ENCODE measurements at regions not wholly inside any gene's neighbourhood (a gene's known extent, or its start where the extent isn't known, plus 50 kb on each side); places are given as distances from the start of the nearest gene placed in this dataset.

DNA sequence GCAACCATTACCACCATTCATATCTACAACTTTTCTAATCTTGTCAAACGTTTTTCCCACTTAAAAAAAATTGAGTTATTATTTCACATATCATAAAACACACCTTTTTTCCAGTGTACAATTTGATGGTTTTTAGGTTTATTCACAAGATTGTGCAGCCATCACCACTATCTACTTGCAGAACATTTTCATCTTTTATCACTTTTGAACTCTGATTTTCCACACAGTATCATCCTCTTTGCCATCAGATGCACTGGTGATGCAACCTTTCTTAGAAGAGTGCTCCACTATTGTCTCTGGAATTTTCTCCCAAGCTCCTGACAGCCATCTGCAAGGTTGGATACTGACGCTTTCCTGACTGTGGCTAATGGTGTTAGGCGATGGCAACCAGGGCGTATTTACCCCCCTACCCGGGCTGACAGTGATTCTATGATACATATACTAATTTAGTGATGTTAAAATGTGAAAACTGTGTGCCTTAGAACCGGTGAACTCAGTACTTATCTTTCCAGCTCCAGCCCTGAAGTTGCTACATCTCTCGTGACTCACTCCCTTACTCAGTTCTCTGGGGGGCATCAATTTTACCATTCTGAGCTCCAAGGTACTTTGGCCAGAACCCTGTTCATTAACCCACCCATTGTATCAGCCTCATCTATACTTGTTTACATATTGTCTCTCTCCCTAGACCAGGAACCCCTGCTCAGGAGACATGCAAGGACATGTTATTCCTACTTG, 105.4 kb upstream of the SPRED2 start:
- no peak overlapping the region for H3K27ac ChIP-seq (ENCODE audit: low read length in 2 of 2)
- peaks cover 0 to 9% (median 2%) of the 10 kb centered on the region in 4 experiments for H3K27me3 ChIP-seq (replicated peaks in 1 of 4; ENCODE audit: control extremely low read depth in 1 of 4, control insufficient read depth in 3 of 4, insufficient read depth in 4 of 4, low read length in 3 of 4)
- no peaks in the 10 kb centered on the region for H3K9me3 ChIP-seq (ENCODE audit: control extremely low read depth in 1 of 3, control insufficient read depth in 2 of 3, insufficient read depth in 1 of 3, low read length in 2 of 3)
- ChIA-PET POLR2A (no interaction called here), CTCF (no interaction called here)
- no peak overlapping the region for H3K4me3 ChIP-seq (ENCODE audit: control extremely low read depth in 1 of 5, extremely low read depth in 1 of 5, insufficient read depth in 1 of 5, low read depth in 2 of 5, low read length in 4 of 5)
- intact Hi-C loops (cut with micrococcal nuclease), result no loop called here
- H3K36me3 ChIP-seq (replicated peaks in 1 of 2; ENCODE audit: control extremely low read depth in 1 of 2, control insufficient read depth in 1 of 2, extremely low read depth in 1 of 2, insufficient read depth in 2 of 2, low read length in 1 of 2), result no peaks in the 10 kb centered on the region
- no peaks in the 10 kb centered on the region for H3K79me2 ChIP-seq (ENCODE audit: control insufficient read depth, insufficient read depth, low read length)
- Mint-ChIP-seq H3K27me3 (peaks cover 23% of the 10 kb centered on the region), H3K27ac (no peak overlapping the region), H3K9me3 (ENCODE audit: insufficient read depth) (no peaks in the 10 kb centered on the region), H3K4me1 (peaks cover 3% of the 10 kb centered on the region), H3K4me3 (no peak overlapping the region)
- WGBS (ENCODE audit: insufficient coverage), result 89% methylated on average over 1 of the region's 7 CpGs
- TF ChIP-seq EZH2 (IDR thresholded peaks at IDR 0.05; ENCODE audit: borderline replicate concordance, insufficient read depth, low read depth, low read length, poor library complexity, severe bottlenecking), result no peak
- TF ChIP-seq, protein P1, sequence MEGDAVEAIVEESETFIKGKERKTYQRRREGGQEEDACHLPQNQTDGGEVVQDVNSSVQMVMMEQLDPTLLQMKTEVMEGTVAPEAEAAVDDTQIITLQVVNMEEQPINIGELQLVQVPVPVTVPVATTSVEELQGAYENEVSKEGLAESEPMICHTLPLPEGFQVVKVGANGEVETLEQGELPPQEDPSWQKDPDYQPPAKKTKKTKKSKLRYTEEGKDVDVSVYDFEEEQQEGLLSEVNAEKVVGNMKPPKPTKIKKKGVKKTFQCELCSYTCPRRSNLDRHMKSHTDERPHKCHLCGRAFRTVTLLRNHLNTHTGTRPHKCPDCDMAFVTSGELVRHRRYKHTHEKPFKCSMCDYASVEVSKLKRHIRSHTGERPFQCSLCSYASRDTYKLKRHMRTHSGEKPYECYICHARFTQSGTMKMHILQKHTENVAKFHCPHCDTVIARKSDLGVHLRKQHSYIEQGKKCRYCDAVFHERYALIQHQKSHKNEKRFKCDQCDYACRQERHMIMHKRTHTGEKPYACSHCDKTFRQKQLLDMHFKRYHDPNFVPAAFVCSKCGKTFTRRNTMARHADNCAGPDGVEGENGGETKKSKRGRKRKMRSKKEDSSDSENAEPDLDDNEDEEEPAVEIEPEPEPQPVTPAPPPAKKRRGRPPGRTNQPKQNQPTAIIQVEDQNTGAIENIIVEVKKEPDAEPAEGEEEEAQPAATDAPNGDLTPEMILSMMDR (IDR thresholded peaks at IDR 0.05), result no peak
- no peak for ATAC-seq (ENCODE audit: low read depth)
- no peak overlapping the region for H3K9ac ChIP-seq (ENCODE audit: low read length)
- H3K4me2 ChIP-seq (replicated peaks; ENCODE audit: low read depth, low read length, poor library complexity, severe bottlenecking), result no peak overlapping the region
- no peak for DNase-seq
- H4K20me1 ChIP-seq (ENCODE audit: control insufficient read depth, insufficient read depth, low read length, poor library complexity, severe bottlenecking), result no peaks in the 10 kb centered on the region
- H2AFZ ChIP-seq (ENCODE audit: insufficient read depth, low read depth, low read length, poor library complexity, severe bottlenecking), result no peak overlapping the region
- no peaks in the 10 kb centered on the region for H3K4me1 ChIP-seq (ENCODE audit: control insufficient read depth in 2 of 2, insufficient read depth in 2 of 2, low read length in 2 of 2)

GRCh38 chr2:65536596-65536995, 104.2 kb upstream of the SPRED2 start:
- no peak overlapping the region for H3K4me3 Mint-ChIP-seq

More at GRCh38 chr2:65536596-65536995, 104.2 kb upstream of the SPRED2 start:
- intact Hi-C loops (cut with micrococcal nuclease), result no loop called here
- no peak overlapping the region for H3K27ac Mint-ChIP-seq
- no peak overlapping the region for H3K27ac ChIP-seq (ENCODE audit: low read length in 2 of 2)
- H3K27me3 ChIP-seq (replicated peaks in 1 of 4; ENCODE audit: control extremely low read depth in 1 of 4, control insufficient read depth in 3 of 4, insufficient read depth in 4 of 4, low read length in 3 of 4), result peaks cover 0 to 9% (median 2%) of the 10 kb centered on the region in 4 experiments
- DNase-seq (no peak), ATAC-seq (ENCODE audit: low read depth) (peak; percentile 41)
- no peak overlapping the region for H3K9ac ChIP-seq (ENCODE audit: low read length)
- H3K9me3 Mint-ChIP-seq (ENCODE audit: insufficient read depth), result no peaks in the 10 kb centered on the region
- ChIA-PET POLR2A (no interaction called here), CTCF (no interaction called here)
- H2AFZ ChIP-seq (ENCODE audit: insufficient read depth, low read depth, low read length, poor library complexity, severe bottlenecking), result no peak overlapping the region
- peaks cover 3% of the 10 kb centered on the region for H3K4me1 Mint-ChIP-seq
- peaks cover 23% of the 10 kb centered on the region for H3K27me3 Mint-ChIP-seq
- 80% methylated on average over 1 of the region's 4 CpGs for WGBS (ENCODE audit: insufficient coverage)
- H3K4me2 ChIP-seq (replicated peaks; ENCODE audit: low read depth, low read length, poor library complexity, severe bottlenecking), result no peak overlapping the region
- H4K20me1 ChIP-seq (ENCODE audit: control insufficient read depth, insufficient read depth, low read length, poor library complexity, severe bottlenecking), result no peaks in the 10 kb centered on the region
- H3K36me3 ChIP-seq (replicated peaks in 1 of 2; ENCODE audit: control extremely low read depth in 1 of 2, control insufficient read depth in 1 of 2, extremely low read depth in 1 of 2, insufficient read depth in 2 of 2, low read length in 1 of 2), result no peaks in the 10 kb centered on the region
- no peak overlapping the region for H3K4me3 ChIP-seq (ENCODE audit: control extremely low read depth in 1 of 5, extremely low read depth in 1 of 5, insufficient read depth in 1 of 5, low read depth in 2 of 5, low read length in 4 of 5)
- no peaks in the 10 kb centered on the region for H3K9me3 ChIP-seq (ENCODE audit: control extremely low read depth in 1 of 3, control insufficient read depth in 2 of 3, insufficient read depth in 1 of 3, low read length in 2 of 3)
- TF ChIP-seq EZH2 (IDR thresholded peaks at IDR 0.05; ENCODE audit: borderline replicate concordance, insufficient read depth, low read depth, low read length, poor library complexity, severe bottlenecking), result no peak
- TF ChIP-seq, protein P1 (IDR thresholded peaks at IDR 0.05), result no peak
- H3K79me2 ChIP-seq (ENCODE audit: control insufficient read depth, insufficient read depth, low read length), result no peaks in the 10 kb centered on the region
- no peaks in the 10 kb centered on the region for H3K4me1 ChIP-seq (ENCODE audit: control insufficient read depth in 2 of 2, insufficient read depth in 2 of 2, low read length in 2 of 2)

All from B cell (primary cell).